C4-2B (cell line): ENCODE measurements at regions not wholly inside any gene's neighbourhood (a gene's known extent, or its start where the extent isn't known, plus 50 kb on each side); places are given as distances from the start of the nearest gene placed in this dataset.

ENCODE experiments used
- H3K27ac ChIP-seq: fragments of 450-650 bp; 2 replicates; pipeline ENCODE4 v1.5.1; 2017
- CTCF ChIP-seq: fragments of 450-650 bp; conservative IDR thresholded peaks from 2 replicates; pipeline ENCODE4 v1.5.1; 2017; ENCODE audit warnings: mild to moderate bottlenecking
- ZFX ChIP-seq: fragments of 450-650 bp; IDR thresholded peaks from 2 replicates; pipeline ENCODE4 v1.6.1; 2017

- H3K27ac ChIP-seq = no peak overlapping the region
- TF ChIP-seq ZFX (no peak), CTCF (no peak)
Observed at GRCh38 chr2:199216253-199216652, 241.5 kb downstream of the SATB2 start.

- no peak for TF ChIP-seq ZFX
- no peak for TF ChIP-seq CTCF
- H3K27ac ChIP-seq = no peak overlapping the region
Observed at GRCh38 chr2:199207011-199207410, 250.7 kb downstream of the SATB2 start.

GRCh38 chr2:199206536-199206935 lies 251.2 kb downstream of the SATB2 start:
- H3K27ac ChIP-seq = no peak overlapping the region
- no peak for TF ChIP-seq ZFX
- no peak for TF ChIP-seq CTCF

- TF ChIP-seq CTCF = no peak
- TF ChIP-seq ZFX = no peak
- H3K27ac ChIP-seq = no peak overlapping the region
Observed at GRCh38 chr2:199202964-199203363, 254.8 kb downstream of the SATB2 start.

DNA sequence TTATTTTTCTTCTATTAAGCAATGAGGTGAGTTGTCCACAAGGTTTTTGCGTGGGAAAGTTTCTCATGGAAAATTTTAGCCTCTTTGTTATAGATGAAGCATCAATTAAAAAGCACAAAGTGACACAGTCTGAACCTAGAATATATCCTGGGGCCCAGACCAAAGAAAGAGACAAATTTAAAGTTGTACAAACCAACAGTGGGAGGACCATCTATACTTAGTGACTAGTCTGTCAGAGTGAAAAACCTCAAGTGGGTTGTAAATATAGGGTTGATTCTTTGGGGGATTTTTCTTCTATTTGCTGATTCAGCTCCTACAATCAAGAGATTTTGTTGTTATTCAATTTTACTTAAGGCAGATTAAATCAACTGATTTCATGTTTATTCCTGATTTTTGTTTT lies 256.2 kb downstream of the SATB2 start:
- H3K27ac ChIP-seq = no peak overlapping the region
- TF ChIP-seq ZFX (no peak), CTCF (no peak)

- TF ChIP-seq CTCF = no peak
- no peak for TF ChIP-seq ZFX
Observed at GRCh38 chr2:199199797-199200196, 257.9 kb downstream of the SATB2 start.

GRCh38 chr2:199197448-199197847 lies 260.3 kb downstream of the SATB2 start:
- H3K27ac ChIP-seq = no peak overlapping the region
- TF ChIP-seq ZFX = no peak
- no peak for TF ChIP-seq CTCF

More at GRCh38 chr2:199199797-199200196, 257.9 kb downstream of the SATB2 start:
- H3K27ac ChIP-seq = no peak overlapping the region
